SK-N-SH (cell line): ENCODE measurements at regions not wholly inside any gene's neighbourhood (a gene's known extent, or its start where the extent isn't known, plus 50 kb on each side); places are given as distances from the start of the nearest gene placed in this dataset.

Source experiments
- CTCF ChIA-PET: fragments of 300-600, 350-600 bp; formaldehyde crosslinking; extraction: SDS; loops from one replicate; lab custom pipeline; 2021; lab: Yijun Ruan, JAX
- POLR2A ChIA-PET: fragments of 350-600 bp; sonication (Branson Sonifier 250); formaldehyde crosslinking; extraction: SDS; loops from one replicate; lab custom pipeline; 2020; ENCODE audit warnings: antibody characterized with exemption, inconsistent platforms; lab: Yijun Ruan, JAX
- DNase-seq: peaks from one replicate; pipeline ENCODE4 v3.0.0; 2012
- H2AFZ ChIP-seq: fragments of 200-600 bp; sonication (generic); 2 replicates; pipeline ENCODE4 v1.8.1; 2016; ENCODE audit warnings: antibody characterized with exemption, mild to moderate bottlenecking, low read depth
- H3F3A ChIP-seq: fragments of 200-600 bp; sonication (generic); replicated peaks from 2 replicates; pipeline ENCODE3; 2016; ENCODE audit warnings: antibody characterized with exemption, mild to moderate bottlenecking; ENCODE audit not compliant: insufficient read depth
- H3K27ac ChIP-seq, 2 experiments: fragments of 200-500 bp in 1 of 2; fragments of 200-600 bp in 1 of 2; sonication (Bioruptor generic) in 1 of 2; sonication (generic), shearing (Covaris generic) in 1 of 2; 2 replicates each; pipeline versions ENCODE4 v1.5.1 to v1.6.1; 2014 to 2016; ENCODE audit warnings: low read depth in 2 of 2, inconsistent platforms in 1 of 2, low read length in 1 of 2, mild to moderate bottlenecking in 1 of 2, mixed read lengths in 1 of 2
- H3K27me3 ChIP-seq: fragments of 200-600 bp; sonication (generic), shearing (Covaris generic); 2 replicates; pipeline ENCODE4 v1.6.1; 2016; ENCODE audit warnings: mixed run types; ENCODE audit not compliant: insufficient read depth
- H3K36me3 ChIP-seq, 2 experiments: fragments of 200-500 bp in 1 of 2; fragments of 200-600 bp in 1 of 2; sonication (Bioruptor generic) in 1 of 2; sonication (generic) in 1 of 2; replicated peaks in 1 of 2; 2 replicates each; pipeline versions ENCODE3 to v1.5.1; 2014 to 2016; ENCODE audit warnings: low read length in 1 of 2, mild to moderate bottlenecking in 1 of 2; ENCODE audit not compliant: insufficient read depth in 2 of 2, control insufficient read depth in 1 of 2
- H3K4me1 ChIP-seq, 2 experiments: fragments of 200-500 bp in 1 of 2; fragments of 200-600 bp in 1 of 2; sonication (Bioruptor generic) in 1 of 2; sonication (generic), shearing (Covaris generic) in 1 of 2; 2 replicates each; pipeline versions ENCODE4 v1.5.1 to v1.6.1; 2014 to 2016; ENCODE audit warnings: low read depth in 1 of 2, low read length in 1 of 2, mixed run types in 1 of 2; ENCODE audit not compliant: insufficient read depth in 2 of 2, control insufficient read depth in 1 of 2
- H3K4me2 ChIP-seq: fragments of 200-600 bp; sonication (generic), shearing (Covaris generic); 2 replicates; pipeline ENCODE4 v1.6.1; 2017; ENCODE audit warnings: mixed run types
- H3K4me3 ChIP-seq, 2 experiments: fragments of 200-500 bp in 1 of 2; fragments of 200-600 bp in 1 of 2; sonication (Bioruptor generic) in 1 of 2; sonication (generic), shearing (Covaris generic) in 1 of 2; 2 replicates each; pipeline versions ENCODE4 v1.5.1 to v1.8.1; 2014 to 2016; ENCODE audit warnings: low read depth in 2 of 2, inconsistent platforms in 1 of 2, low read length in 1 of 2, mild to moderate bottlenecking in 1 of 2, mixed read lengths in 1 of 2, moderate library complexity in 1 of 2
- H3K79me2 ChIP-seq: fragments of 200-600 bp; sonication (generic); 2 replicates; pipeline ENCODE4 v1.8.1; 2017; ENCODE audit warnings: mild to moderate bottlenecking; ENCODE audit not compliant: insufficient read depth
- H3K9ac ChIP-seq: fragments of 200-600 bp; sonication (generic); 2 replicates; pipeline ENCODE4 v1.6.1; 2017; ENCODE audit warnings: mixed run types
- H3K9me2 ChIP-seq: fragments of 200-600 bp; sonication (generic); 2 replicates; pipeline ENCODE4 v1.6.1; 2017; ENCODE audit warnings: mixed run types
- H3K9me3 ChIP-seq: fragments of 200-600 bp; sonication (generic); 2 replicates; pipeline ENCODE4 v1.6.1; 2017; ENCODE audit warnings: mixed run types, mild to moderate bottlenecking, moderate library complexity
- H4K20me1 ChIP-seq: fragments of 200-600 bp; sonication (generic); 2 replicates; pipeline ENCODE4 v1.6.1; 2017; ENCODE audit warnings: mild to moderate bottlenecking, mixed run types; ENCODE audit not compliant: insufficient read depth
- CHD2 ChIP-seq: fragments of 150-350 bp; IDR thresholded peaks from 2 replicates; pipeline ENCODE4 v1.6.1; 2018; ENCODE audit warnings: low read length; ENCODE audit not compliant: partially characterized antibody
- ELF1 ChIP-seq: IDR thresholded peaks from 2 replicates; pipeline ENCODE4 v1.4.0; 2012
- FOXM1 ChIP-seq: IDR thresholded peaks from 2 replicates; pipeline ENCODE4 v1.4.0; 2012; ENCODE audit warnings: low read depth, mild to moderate bottlenecking
- GABPA ChIP-seq: IDR thresholded peaks from 2 replicates; pipeline ENCODE4 v1.4.0; 2012; ENCODE audit warnings: low read depth, mild to moderate bottlenecking
- GATA2 ChIP-seq: sonication (generic); formaldehyde crosslinking; IDR thresholded peaks from 2 replicates; pipeline ENCODE4 v1.5.0; 2020; ENCODE audit warnings: mild to moderate bottlenecking, missing genetic modification reagents
- IRF3 ChIP-seq: fragments of 150-350 bp; IDR thresholded peaks from 2 replicates; pipeline ENCODE4 v1.6.1; 2016; ENCODE audit warnings: mild to moderate bottlenecking, low read depth, low read length
- JUND ChIP-seq: IDR thresholded peaks from 2 replicates; pipeline ENCODE4 v1.4.0; 2012
- MAX ChIP-seq: IDR thresholded peaks from 2 replicates; pipeline ENCODE4 v1.4.0; 2012; ENCODE audit warnings: low read depth
- MXI1 ChIP-seq: IDR thresholded peaks from 2 replicates; pipeline ENCODE4 v1.6.1; 2012; ENCODE audit warnings: mild to moderate bottlenecking, low read depth, low read length, improper control_type of control experiment
- NFIC ChIP-seq: IDR thresholded peaks from 2 replicates; pipeline ENCODE4 v1.4.0; 2012; ENCODE audit warnings: borderline replicate concordance
- PBX3 ChIP-seq: IDR thresholded peaks from 2 replicates; pipeline ENCODE4; 2012
- RAD21 ChIP-seq: IDR thresholded peaks from 2 replicates; pipeline ENCODE4 v1.6.1; 2012; ENCODE audit warnings: mild to moderate bottlenecking, low read length
- RCOR1 ChIP-seq: fragments of 150-350 bp; IDR thresholded peaks from 2 replicates; pipeline ENCODE4 v1.6.1; 2017; ENCODE audit warnings: antibody characterized with exemption, low read length
- SIN3A ChIP-seq: IDR thresholded peaks from 2 replicates; pipeline ENCODE4 v1.6.1; 2012; ENCODE audit warnings: low read depth, mild to moderate bottlenecking, low read length, moderate library complexity, borderline replicate concordance
- YY1 ChIP-seq: IDR thresholded peaks from 2 replicates; pipeline ENCODE4 v1.4.0; 2012; ENCODE audit warnings: low read depth, mild to moderate bottlenecking
- ZBTB33 ChIP-seq: IDR thresholded peaks from 2 replicates; pipeline ENCODE4 v1.4.0; 2012; ENCODE audit warnings: low read depth, borderline replicate concordance
- WGBS: methylation state at CpG from one replicate; pipeline ENCODE4 v1.1.6; 2017; ENCODE audit warnings: low lambda C conversion rate; 5-methylcytosine and 5-hydroxymethylcytosine counted together

- TF ChIP-seq PBX3 = no peak
- TF ChIP-seq GABPA = no peak
These were observed 2661.6 kb downstream of the PCDH7 start (continued) for GRCh38 chr4:33381816-33382215.

GRCh38 chr4:33386764-33387163, 2666.6 kb downstream of the PCDH7 start:
- H3K9ac ChIP-seq = no peak overlapping the region
- DNase-seq = no peak
- TF ChIP-seq FOXM1 (no peak), ELF1 (no peak), RAD21 (peak; percentile 29; the same call in 1 of the 2 replicates)
- POLR2A ChIA-PET = no interaction called here
- H3K4me3 ChIP-seq = no peak overlapping the region
- CTCF ChIA-PET = interaction anchor here (1.0 to 1.2 kb wide), 3 partner anchors 9 to 1036 kb away, joined by 3 to 5 read pairs (median 3); no protein-coding TSS in a partner anchor
- no peaks in the 10 kb centered on the region for H3K36me3 ChIP-seq
- no peaks in the 10 kb centered on the region for H3K9me3 ChIP-seq
- H3K27ac ChIP-seq = no peak overlapping the region
- no peaks in the 10 kb centered on the region for H4K20me1 ChIP-seq
- H3K4me2 ChIP-seq = no peak overlapping the region
- no peak overlapping the region for H2AFZ ChIP-seq
- H3K4me1 ChIP-seq = no peaks in the 10 kb centered on the region
- H3F3A ChIP-seq = no peaks in the 10 kb centered on the region
- no peaks in the 10 kb centered on the region for H3K27me3 ChIP-seq
- no peaks in the 10 kb centered on the region for H3K9me2 ChIP-seq
- no peaks in the 10 kb centered on the region for H3K79me2 ChIP-seq

GRCh38 chr4:33390976-33391375, 2670.8 kb downstream of the PCDH7 start:
- ChIA-PET CTCF (no interaction called here), POLR2A (no interaction called here)
- Histone ChIP-seq H3K9ac (no peak overlapping the region), H2AFZ (no peak overlapping the region), H3K4me2 (no peak overlapping the region), H3F3A (no peaks in the 10 kb centered on the region), H4K20me1 (no peaks in the 10 kb centered on the region), H3K27me3 (no peaks in the 10 kb centered on the region), H3K27ac (no peak overlapping the region), H3K36me3 (no peaks in the 10 kb centered on the region), H3K9me3 (no peaks in the 10 kb centered on the region), H3K4me1 (no peaks in the 10 kb centered on the region), H3K79me2 (no peaks in the 10 kb centered on the region), H3K9me2 (no peaks in the 10 kb centered on the region), H3K4me3 (no peak overlapping the region)
- DNase-seq = no peak
- 28% methylated on average over 3 of the region's 3 CpGs for WGBS
- no peak for TF ChIP-seq RCOR1

- CTCF ChIA-PET = interaction anchor here (1.2 kb wide), 1 partner anchor 19 kb away, joined by 3 read pairs; no protein-coding TSS in a partner anchor
- no peak overlapping the region for H3K4me2 ChIP-seq
- POLR2A ChIA-PET = no interaction called here
- no peaks in the 10 kb centered on the region for H3K27me3 ChIP-seq
- no peaks in the 10 kb centered on the region for H3K9me2 ChIP-seq
- no peak overlapping the region for H3K9ac ChIP-seq
- no peaks in the 10 kb centered on the region for H3K79me2 ChIP-seq
- no peaks in the 10 kb centered on the region for H3F3A ChIP-seq
- H3K27ac ChIP-seq = no peak overlapping the region
- H3K4me1 ChIP-seq = no peaks in the 10 kb centered on the region
- H3K36me3 ChIP-seq = no peaks in the 10 kb centered on the region
- no peak overlapping the region for H2AFZ ChIP-seq
- H3K9me3 ChIP-seq = no peaks in the 10 kb centered on the region
- DNase-seq = no peak
- no peak overlapping the region for H3K4me3 ChIP-seq
- no peaks in the 10 kb centered on the region for H4K20me1 ChIP-seq
- TF ChIP-seq IRF3 (no peak), ZBTB33 (no peak), MXI1 (no peak), GATA2 (CRISPR knock-in tag) (no peak), YY1 (no peak), CHD2 (no peak), RAD21 (no peak), MAX (no peak), SIN3A (no peak), JUND (no peak), NFIC (no peak), RCOR1 (no peak)
These were observed 2675.7 kb downstream of the PCDH7 start for GRCh38 chr4:33395731-33396485.
